ENCODE measurements at regions not wholly inside any gene's neighbourhood (a gene's known extent, or its start where the extent isn't known, plus 50 kb on each side); places are given as distances from the start of the nearest gene placed in this dataset.
"Not testable (repeated sequence)": the region's sequence is repeated elsewhere in the genome, so short reads cannot be mapped to it uniquely, and the experiment has no call there.

DNA sequence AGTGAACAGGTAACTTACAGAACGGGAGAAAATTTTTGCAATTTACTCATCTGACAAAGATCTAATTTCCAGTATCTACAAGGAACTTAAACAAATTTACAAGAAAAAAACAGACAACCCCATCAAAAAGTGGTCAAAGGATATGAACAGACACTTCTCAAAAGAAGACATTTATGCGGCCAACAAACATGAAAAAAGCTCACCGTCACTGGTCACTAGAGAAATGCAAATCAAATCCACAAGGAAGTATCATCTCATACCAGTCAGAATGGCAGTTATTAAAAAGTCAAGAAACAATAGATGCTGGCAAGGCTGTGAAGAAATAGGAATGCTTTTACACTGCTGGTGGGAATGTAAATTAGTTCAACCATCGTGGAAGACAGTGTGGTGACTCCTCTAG lies 100.5 kb upstream of the GRIN3A start:
- DNase-seq = not testable (repeated sequence)

DNA sequence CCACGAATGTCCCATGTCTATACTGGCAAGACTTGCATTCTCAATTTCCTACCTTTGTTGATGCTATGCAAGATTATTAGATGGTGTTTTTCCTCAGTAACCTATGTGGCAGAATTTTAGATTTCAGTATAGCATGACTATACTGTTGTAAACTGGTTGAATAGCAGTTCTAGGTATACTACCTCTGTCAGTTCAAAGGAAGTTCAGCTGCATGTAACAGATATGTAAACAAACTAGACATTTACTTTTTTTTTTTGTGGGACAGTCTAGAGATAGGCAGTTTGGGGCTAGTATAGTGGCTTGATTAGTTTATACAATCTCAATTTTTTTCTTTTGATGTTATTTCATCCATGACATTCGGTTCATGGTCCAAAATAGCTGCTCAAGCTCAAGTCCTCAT lies 97.6 kb upstream of the GRIN3A start:
- DNase-seq = no peak

DNA sequence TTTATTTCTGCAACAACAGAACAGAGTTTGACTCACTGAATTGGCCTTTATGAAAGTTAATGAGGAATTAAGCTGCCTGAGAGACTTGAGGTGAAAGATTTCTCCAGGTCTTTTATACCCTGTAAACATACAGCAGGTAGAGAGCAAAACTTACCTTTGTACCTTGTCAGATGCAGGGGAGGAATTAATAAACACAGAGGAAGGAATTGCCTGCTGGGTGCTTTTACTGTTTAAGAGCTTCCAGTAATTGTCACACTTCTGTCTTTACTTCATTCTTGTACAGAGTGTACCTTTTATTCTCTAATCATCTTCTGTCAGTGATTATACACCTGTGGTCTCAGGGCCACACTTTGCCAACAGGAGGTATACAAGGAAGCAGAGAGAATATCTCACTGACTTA lies 94.0 kb upstream of the GRIN3A start:
- DNase-seq = no peak

DNA sequence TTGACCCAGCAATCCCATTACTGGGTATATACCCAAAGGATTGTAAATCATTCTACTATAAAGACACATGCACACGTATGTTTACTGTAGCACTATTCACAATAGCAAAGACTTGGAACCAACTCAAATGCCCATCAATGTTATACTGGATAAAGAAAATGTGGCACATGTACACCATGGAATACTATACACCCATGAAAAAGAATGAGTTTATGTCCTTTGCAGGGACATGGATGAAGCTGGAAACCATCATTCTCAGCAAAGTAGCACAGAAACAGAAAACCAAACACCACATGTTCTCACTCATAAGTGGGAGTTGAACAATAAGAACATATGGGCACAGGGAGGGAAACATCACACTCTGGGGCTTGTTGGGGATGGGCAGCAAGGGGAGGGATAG lies 83.0 kb upstream of the GRIN3A start:
- not testable (repeated sequence) for DNase-seq

DNA sequence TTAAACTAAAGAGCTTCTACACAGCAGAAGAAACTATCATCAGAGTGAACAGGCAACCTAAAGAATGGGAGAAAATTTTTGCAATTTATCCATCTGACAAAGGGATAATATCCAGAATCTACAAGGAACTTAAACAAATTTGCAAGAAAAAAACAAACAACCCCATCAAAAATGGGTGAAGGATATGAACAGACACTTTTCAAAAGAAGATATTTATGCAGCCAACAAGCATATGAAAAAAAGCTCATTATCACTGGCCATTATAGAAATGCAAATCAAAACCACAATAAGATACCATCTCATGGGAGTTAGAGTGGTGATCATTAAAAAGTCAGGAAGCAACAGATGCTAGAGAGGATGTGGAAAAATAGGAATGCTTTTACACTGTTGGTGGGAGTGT lies 82.5 kb upstream of the GRIN3A start:
- DNase-seq = not testable (repeated sequence)

DNA sequence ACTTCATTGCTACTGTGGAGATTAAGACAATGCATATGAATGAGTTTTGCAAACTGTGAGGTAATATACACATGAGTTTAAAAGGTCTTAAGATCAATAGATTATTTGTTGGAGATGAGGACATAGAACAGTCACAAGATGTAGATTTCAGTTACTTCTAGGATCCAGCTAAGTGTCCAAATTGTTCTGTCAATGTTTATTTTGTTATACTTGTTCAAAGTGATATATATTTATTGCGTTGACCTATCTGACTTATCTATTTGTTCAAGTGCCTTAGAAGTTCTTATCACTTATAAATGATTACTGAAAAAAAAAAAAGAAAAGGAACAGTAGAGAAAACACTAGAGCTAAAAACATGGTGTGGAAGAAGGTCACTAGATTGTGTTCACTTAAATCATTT lies 75.6 kb upstream of the GRIN3A start:
- no peak for DNase-seq

DNA sequence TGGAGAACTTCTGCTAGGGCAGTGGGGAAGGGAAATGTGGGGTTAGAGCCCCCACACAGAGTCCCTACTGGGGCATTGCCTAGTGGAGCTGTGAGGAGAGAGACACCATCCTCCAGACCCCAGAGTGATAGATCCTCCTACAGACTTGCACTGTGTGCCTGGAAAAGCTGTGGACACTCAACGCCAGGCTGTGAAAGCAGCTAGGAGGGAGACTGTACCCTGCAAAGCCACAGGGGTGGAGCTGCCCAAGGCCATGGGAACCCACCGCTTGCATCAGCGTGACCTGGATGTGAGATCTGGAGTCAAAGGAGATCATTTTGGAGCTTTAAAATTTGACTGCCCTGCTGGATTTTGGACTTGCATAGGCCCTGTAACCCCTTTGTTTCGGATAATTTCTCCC lies 69.4 kb upstream of the GRIN3A start:
- not testable (repeated sequence) for DNase-seq

DNA sequence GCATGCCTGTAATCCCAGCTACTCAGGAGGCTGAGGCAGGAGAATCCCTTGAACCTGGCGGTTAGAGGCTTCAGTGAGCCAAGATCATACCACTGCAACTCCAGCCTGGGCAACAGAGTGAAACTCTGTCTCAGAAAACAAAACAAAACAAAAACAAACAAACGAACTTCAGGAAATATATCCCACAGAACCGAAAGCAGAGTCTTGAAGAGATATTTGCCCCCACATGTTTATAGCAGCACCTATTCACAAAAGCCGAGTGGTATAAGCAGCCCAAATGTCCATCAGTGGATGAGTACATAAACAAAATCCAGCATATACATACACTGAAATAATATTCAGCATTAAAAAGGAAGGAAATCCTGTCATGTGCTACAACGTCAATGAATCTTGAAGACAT lies 57.6 kb upstream of the GRIN3A start:
- DNase-seq = no peak

DNA sequence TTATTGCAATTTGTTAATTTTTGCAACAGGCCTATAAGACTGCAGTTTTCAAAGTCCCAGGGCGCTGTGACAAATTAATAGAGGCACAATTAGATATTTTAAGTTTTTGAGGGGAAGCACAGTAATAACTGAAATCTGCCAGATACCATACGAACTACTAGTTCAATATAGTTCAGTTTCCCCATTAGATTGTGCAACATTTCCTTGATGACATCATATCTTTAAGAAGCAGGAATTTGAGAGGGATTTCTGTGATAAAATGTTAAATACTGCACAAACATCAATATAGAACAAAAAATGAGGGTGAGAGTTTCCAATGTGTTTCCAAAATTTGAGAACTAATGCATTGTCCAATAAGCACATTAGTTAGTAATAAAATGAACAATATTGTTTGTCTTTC lies 56.7 kb upstream of the GRIN3A start:
- DNase-seq = no peak

DNA sequence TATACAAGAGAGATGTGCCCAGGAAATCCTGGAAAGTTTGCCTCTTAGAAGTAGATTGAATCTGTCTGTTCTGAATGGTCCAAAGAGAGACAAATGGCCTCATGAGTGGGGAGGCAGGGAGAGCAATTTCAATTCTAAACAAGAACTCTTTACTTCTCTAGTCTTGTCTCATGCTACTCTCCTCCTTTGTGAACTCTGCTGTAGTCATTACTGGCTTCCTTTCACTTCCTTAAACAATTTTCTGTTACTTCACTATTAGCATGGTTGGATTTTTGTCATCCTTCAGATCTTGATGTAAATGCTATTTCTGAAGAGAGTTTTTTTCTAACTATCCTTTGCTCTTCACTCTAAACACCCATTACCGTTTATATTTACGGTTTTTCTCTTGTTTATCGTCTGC lies 54.0 kb upstream of the GRIN3A start:
- no peak for DNase-seq

DNA sequence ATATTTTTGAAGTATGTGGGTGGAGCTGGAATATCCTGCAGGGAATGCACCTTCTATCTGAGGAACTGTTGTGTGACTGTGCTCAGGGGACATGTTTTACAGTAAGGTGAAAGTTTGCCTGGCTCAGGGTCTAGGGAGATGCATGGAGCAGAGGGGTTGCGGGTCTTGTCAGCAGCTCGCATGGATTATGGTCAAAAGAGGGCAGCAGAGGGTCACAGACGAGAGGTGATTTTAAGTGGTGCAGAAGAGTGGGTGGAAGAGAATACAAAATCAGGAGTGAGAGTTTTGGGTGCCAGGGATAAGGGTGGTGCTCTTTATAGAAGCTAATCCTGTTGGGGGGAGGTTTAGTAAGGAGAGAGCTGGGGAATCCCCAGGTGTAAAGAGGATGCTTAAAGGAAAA lies 53.5 kb upstream of the GRIN3A start:
- no peak for DNase-seq

DNA sequence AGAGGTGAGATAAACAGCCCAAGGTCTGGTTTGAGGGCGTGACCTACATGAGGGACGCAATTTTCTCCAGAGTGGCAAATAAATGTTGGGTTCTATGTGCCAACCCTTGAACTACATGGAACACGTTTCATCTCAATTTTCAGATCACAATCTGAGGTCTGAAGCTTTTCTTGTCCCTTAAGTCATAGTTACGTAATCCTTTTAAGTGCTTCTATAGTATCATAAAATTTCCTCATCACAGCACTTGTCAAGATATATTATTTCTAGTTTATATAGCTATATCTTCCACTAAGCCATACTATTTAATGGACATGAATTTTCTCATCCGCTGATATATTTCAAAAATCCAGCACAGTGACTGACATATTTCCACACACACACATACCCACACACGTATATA lies 53.1 kb upstream of the GRIN3A start:
- no peak for DNase-seq
